A673 (cell line): ENCODE measurements at regions not wholly inside any gene's neighbourhood (a gene's known extent, or its start where the extent isn't known, plus 50 kb on each side); places are given as distances from the start of the nearest gene placed in this dataset.

Experiments used
- EZH2 ChIP-seq: fragments of 200-600 bp; sonication (generic); IDR thresholded peaks from 2 replicates; pipeline ENCODE4 v1.6.1; 2017; ENCODE audit warnings: borderline replicate concordance, low read depth, mild to moderate bottlenecking, mixed read lengths, antibody characterized with exemption, low read length; ENCODE audit not compliant: poor library complexity, severe bottlenecking
- TF ChIP-seq, protein P1 (sequence below): fragments of 300-800, 200-600 bp; sonication (generic); conservative IDR thresholded peaks from 2 replicates; pipeline ENCODE4 v1.5.1; 2017; ENCODE audit warnings: low read depth, mild to moderate bottlenecking, antibody characterized with exemption, low read length, moderate library complexity, mixed read lengths

DNA sequence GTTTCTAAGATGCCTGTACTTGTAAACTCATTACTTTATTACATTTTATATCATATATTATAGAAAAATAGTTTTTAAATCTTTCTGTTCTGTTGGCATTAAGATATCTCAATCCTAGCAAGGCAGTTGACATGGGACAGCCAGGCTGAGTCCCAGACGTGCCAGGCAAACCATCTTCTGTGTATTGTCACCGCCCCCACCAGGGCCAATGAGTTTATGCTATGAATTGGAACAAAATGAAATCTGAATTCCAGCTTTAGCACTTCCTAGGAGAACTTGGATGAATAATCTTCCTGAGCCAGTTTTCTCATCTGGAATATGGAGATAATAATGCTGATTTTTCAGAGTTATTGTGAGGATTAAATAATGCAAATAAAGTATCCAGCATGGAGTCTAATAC is 79.9 kb upstream of the GSX1 start:
- TF ChIP-seq, protein P1, sequence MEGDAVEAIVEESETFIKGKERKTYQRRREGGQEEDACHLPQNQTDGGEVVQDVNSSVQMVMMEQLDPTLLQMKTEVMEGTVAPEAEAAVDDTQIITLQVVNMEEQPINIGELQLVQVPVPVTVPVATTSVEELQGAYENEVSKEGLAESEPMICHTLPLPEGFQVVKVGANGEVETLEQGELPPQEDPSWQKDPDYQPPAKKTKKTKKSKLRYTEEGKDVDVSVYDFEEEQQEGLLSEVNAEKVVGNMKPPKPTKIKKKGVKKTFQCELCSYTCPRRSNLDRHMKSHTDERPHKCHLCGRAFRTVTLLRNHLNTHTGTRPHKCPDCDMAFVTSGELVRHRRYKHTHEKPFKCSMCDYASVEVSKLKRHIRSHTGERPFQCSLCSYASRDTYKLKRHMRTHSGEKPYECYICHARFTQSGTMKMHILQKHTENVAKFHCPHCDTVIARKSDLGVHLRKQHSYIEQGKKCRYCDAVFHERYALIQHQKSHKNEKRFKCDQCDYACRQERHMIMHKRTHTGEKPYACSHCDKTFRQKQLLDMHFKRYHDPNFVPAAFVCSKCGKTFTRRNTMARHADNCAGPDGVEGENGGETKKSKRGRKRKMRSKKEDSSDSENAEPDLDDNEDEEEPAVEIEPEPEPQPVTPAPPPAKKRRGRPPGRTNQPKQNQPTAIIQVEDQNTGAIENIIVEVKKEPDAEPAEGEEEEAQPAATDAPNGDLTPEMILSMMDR = peak; percentile 46
- no peak for TF ChIP-seq EZH2
